HCT116 (cell line): ENCODE measurements at regions not wholly inside any gene's neighbourhood (a gene's known extent, or its start where the extent isn't known, plus 50 kb on each side); places are given as distances from the start of the nearest gene placed in this dataset.

ENCODE experiments used
- ATAC-seq: fragments of 200-7000 bp; cut with Tn5 transposase; 2 replicates; pipeline ENCODE4 v1.9.1; 2020; ENCODE audit warnings: mild to moderate bottlenecking, moderate library complexity
- BruUV-seq: library from RNA; stranded (reverse); fragments of 400-500 nt; replicated peaks from 2 replicates; lab custom pipeline; 2021; lab: Mats Ljungman, UMichigan
- CTCF ChIA-PET: fragments of 300-600 bp; sonication (Branson Sonifier 250); formaldehyde crosslinking; loops from one replicate; lab custom pipeline; 2021; ENCODE audit warnings: antibody characterized with exemption; lab: Charles Lee
- POLR2A ChIA-PET: fragments of 300-600, 350-600 bp; sonication (Branson Sonifier 250); formaldehyde crosslinking; loops from one replicate; lab custom pipeline; 2021; ENCODE audit warnings: antibody characterized with exemption; lab: Charles Lee
- RAD21 ChIA-PET, 2 experiments: fragments of 300-600 bp; sonication (Branson Sonifier 250); formaldehyde crosslinking; loops; one replicate each; lab custom pipeline; 2023; ENCODE audit warnings: low total read pairs in 2 of 2; ENCODE audit not compliant: uncharacterized antibody in 2 of 2, unreplicated experiment in 2 of 2, low non-redundant PET in 1 of 2; lab: Charles Lee
- DNase-seq: peaks from one replicate; pipeline ENCODE4 v3.0.0-alpha.2; 2010; ENCODE audit warnings: low read depth, low spot score
- H2AFZ ChIP-seq: fragments of 200-600 bp; shearing (Covaris generic), sonication (generic); 2 replicates; pipeline ENCODE4 v1.6.1; 2017; ENCODE audit warnings: low read depth, mixed run types, mixed read lengths, antibody characterized with exemption, low read length; ENCODE audit not compliant: poor library complexity, severe bottlenecking
- H3K27ac ChIP-seq: 2 replicates; pipeline ENCODE4 v1.5.1; 2012; ENCODE audit warnings: low read depth, low read length
- H3K27me3 ChIP-seq: fragments of 200-600 bp; sonication (generic); 2 replicates; pipeline ENCODE4 v1.6.1; 2016; ENCODE audit warnings: mixed run types, low read length, mixed read lengths; ENCODE audit not compliant: insufficient read depth
- H3K36me3 ChIP-seq, 2 experiments: fragments of 200-500 bp in 1 of 2; fragments of 200-600 bp in 1 of 2; sonication (Bioruptor generic) in 1 of 2; sonication (generic) in 1 of 2; 2 replicates each; pipeline versions ENCODE4 v1.5.1 to v1.6.1; 2014 to 2016; ENCODE audit warnings: low read length in 2 of 2, inconsistent platforms in 1 of 2, mixed read lengths in 1 of 2, mixed run types in 1 of 2; ENCODE audit not compliant: insufficient read depth in 2 of 2, control insufficient read depth in 1 of 2
- H3K4me1 ChIP-seq, 2 experiments: fragments of 200-600 bp in 1 of 2; sonication (generic) in 1 of 2; 2 replicates each; pipeline versions ENCODE4 v1.5.1 to v1.6.1; 2012 to 2017; ENCODE audit warnings: low read length in 2 of 2, inconsistent platforms in 1 of 2, mild to moderate bottlenecking in 1 of 2, mixed read lengths in 1 of 2, mixed run types in 1 of 2, moderate library complexity in 1 of 2; ENCODE audit not compliant: insufficient read depth in 2 of 2, control insufficient read depth in 1 of 2
- H3K4me2 ChIP-seq: fragments of 200-600 bp; sonication (generic); 2 replicates; pipeline ENCODE4 v1.6.1; 2017; ENCODE audit warnings: mixed run types, low read length, mixed read lengths
- H3K4me3 ChIP-seq, 2 experiments: fragments of 200-600 bp in 1 of 2; sonication (generic) in 1 of 2; replicated peaks in 1 of 2; 2 replicates each; pipeline ENCODE4 v1.5.1; 2011 to 2016; ENCODE audit warnings: low read length in 2 of 2, control low read depth in 1 of 2, low read depth in 1 of 2, mild to moderate bottlenecking in 1 of 2, mixed read lengths in 1 of 2, mixed run types in 1 of 2
- H3K79me2 ChIP-seq: fragments of 200-600 bp; sonication (generic); 2 replicates; pipeline ENCODE4 v1.6.1; 2017; ENCODE audit warnings: mild to moderate bottlenecking, mixed run types, low read length, moderate library complexity, mixed read lengths; ENCODE audit not compliant: insufficient read depth
- H3K9ac ChIP-seq: fragments of 200-600 bp; sonication (generic); 2 replicates; pipeline ENCODE4 v1.6.1; 2016; ENCODE audit warnings: low read length, mixed read lengths
- H3K9me2 ChIP-seq: fragments of 200-600 bp; sonication (generic), shearing (Covaris generic); 2 replicates; pipeline ENCODE4 v1.6.1; 2017; ENCODE audit warnings: mixed run types, mild to moderate bottlenecking, moderate library complexity; ENCODE audit not compliant: insufficient read depth
- H3K9me3 ChIP-seq, 2 experiments: fragments of 200-500 bp in 1 of 2; fragments of 200-600 bp in 1 of 2; sonication (Bioruptor generic) in 1 of 2; sonication (generic) in 1 of 2; 2 replicates each; pipeline ENCODE4 v1.6.1; 2014 to 2017; ENCODE audit warnings: low read length in 2 of 2, mixed read lengths in 2 of 2, inconsistent platforms in 1 of 2, low read depth in 1 of 2, mild to moderate bottlenecking in 1 of 2, mixed run types in 1 of 2, moderate library complexity in 1 of 2; ENCODE audit not compliant: control insufficient read depth in 1 of 2, insufficient read depth in 1 of 2
- H4K20me1 ChIP-seq: fragments of 200-600 bp; sonication (generic), shearing (Covaris generic); 2 replicates; pipeline ENCODE4 v1.6.1; 2017; ENCODE audit warnings: mixed run types, mild to moderate bottlenecking, moderate library complexity; ENCODE audit not compliant: insufficient read depth
- ATF3 ChIP-seq: IDR thresholded peaks from 2 replicates; pipeline ENCODE4 v1.6.1; 2012
- CBX3 ChIP-seq: IDR thresholded peaks from 2 replicates; pipeline ENCODE4 v1.6.1; 2012; ENCODE audit warnings: low read depth
- CEBPB ChIP-seq: IDR thresholded peaks from 2 replicates; pipeline ENCODE4 v1.6.1; 2012; ENCODE audit warnings: low read depth
- EGR1 ChIP-seq: IDR thresholded peaks from 2 replicates; pipeline ENCODE4 v1.6.1; 2012; ENCODE audit warnings: low read depth
- ELF1 ChIP-seq: IDR thresholded peaks from 2 replicates; pipeline ENCODE4 v1.6.1; 2012; ENCODE audit warnings: low read depth, borderline replicate concordance
- EZH2 ChIP-seq: fragments of 200-600 bp; sonication (generic); IDR thresholded peaks from 2 replicates; pipeline ENCODE4 v1.6.1; 2017; ENCODE audit warnings: antibody characterized with exemption, mixed run types
- FOSL1 ChIP-seq: IDR thresholded peaks from 2 replicates; pipeline ENCODE4 v1.6.1; 2012; ENCODE audit warnings: low read depth
- JUND ChIP-seq: IDR thresholded peaks from 2 replicates; pipeline ENCODE4 v1.6.1; 2012
- POLR2A ChIP-seq: IDR thresholded peaks from 2 replicates; pipeline ENCODE4 v1.7.0; 2011; ENCODE audit warnings: borderline replicate concordance; ENCODE audit not compliant: insufficient read depth, insufficient read length; ENCODE audit errors: extremely low read depth
- POLR2AphosphoS5 ChIP-seq: IDR thresholded peaks from 2 replicates; pipeline ENCODE4 v1.6.1; 2011; ENCODE audit warnings: mild to moderate bottlenecking, low read depth, low read length, moderate library complexity
- RAD21 ChIP-seq: IDR thresholded peaks from 2 replicates; pipeline ENCODE4 v1.6.1; 2012; ENCODE audit warnings: low read depth, mild to moderate bottlenecking
- SIN3A ChIP-seq: IDR thresholded peaks from 2 replicates; pipeline ENCODE4 v1.6.1; 2012; ENCODE audit warnings: low read depth
- SP1 ChIP-seq: IDR thresholded peaks from 2 replicates; pipeline ENCODE4 v1.6.1; 2012; ENCODE audit warnings: low read depth
- TCF7L2 ChIP-seq: IDR thresholded peaks from 2 replicates; pipeline ENCODE4 v1.7.0; 2011; ENCODE audit warnings: borderline replicate concordance, inconsistent platforms; ENCODE audit not compliant: insufficient read depth, insufficient read length; ENCODE audit errors: extremely low read depth
- YY1 ChIP-seq: IDR thresholded peaks from 2 replicates; pipeline ENCODE4 v1.6.1; 2011; ENCODE audit warnings: low read length, low read depth, moderate library complexity, mild to moderate bottlenecking; ENCODE audit not compliant: insufficient replicate concordance; ENCODE audit errors: extremely low read depth
- ZBTB33 ChIP-seq: IDR thresholded peaks from 2 replicates; pipeline ENCODE4 v1.6.1; 2011; ENCODE audit warnings: mild to moderate bottlenecking, low read length, moderate library complexity; ENCODE audit not compliant: insufficient replicate concordance; ENCODE audit errors: extremely low read depth
- ZNF274 ChIP-seq: fragments of 200-500 bp; sonication (Bioruptor generic); IDR thresholded peaks from 2 replicates; pipeline ENCODE4 v1.6.1; 2014; ENCODE audit warnings: mild to moderate bottlenecking, low read depth, low read length, inconsistent platforms
- intact Hi-C: fragments of 100-400 bp; cut with micrococcal nuclease; formaldehyde crosslinking; loops from 2 replicates; pipeline ENCODE4 v1.10.0; 2022

- no peak for ATAC-seq
- Histone ChIP-seq H3K36me3 (no peaks in the 10 kb centered on the region), H2AFZ (no peak overlapping the region), H3K27me3 (no peaks in the 10 kb centered on the region), H3K4me1 (peaks cover 7 to 14% of the 10 kb centered on the region in 2 experiments; a peak in 2 of 4 replicates), H3K9me2 (no peaks in the 10 kb centered on the region), H3K4me3 (no peak overlapping the region), H3K9ac (no peak overlapping the region), H3K27ac (no peak overlapping the region), H3K79me2 (0 out of 2 replicates have a peak, but pooled peaks cover under 1% of the 10 kb centered on the region), H4K20me1 (no peaks in the 10 kb centered on the region), H3K9me3 (no peaks in the 10 kb centered on the region), H3K4me2 (no peak overlapping the region)
- CTCF ChIA-PET: interaction anchor here (1.4 kb wide), 1 partner anchor 12 kb away, joined by 3 read pairs; no protein-coding TSS in a partner anchor
- TF ChIP-seq TCF7L2 (no peak), POLR2A (no peak), ATF3 (no peak), JUND (no peak), POLR2AphosphoS5 (no peak), ELF1 (no peak), SP1 (no peak), SIN3A (no peak), CBX3 (no peak), EZH2 (no peak), CEBPB (no peak)
- POLR2A ChIA-PET: no interaction called here
- BruUV-seq: no TSS peak
- intact Hi-C loops: no loop called here
- DNase-seq: no peak
- RAD21 ChIA-PET: no interaction called here
Measured at GRCh38 chr22:46041642-46042041, 64.7 kb upstream of the WNT7B start.

GRCh38 chr22:46042786-46043185, 65.8 kb upstream of the WNT7B start:
- no peak for DNase-seq
- no peak for ATAC-seq
- Histone ChIP-seq H2AFZ (no peak overlapping the region), H3K27me3 (no peaks in the 10 kb centered on the region), H3K36me3 (no peaks in the 10 kb centered on the region), H3K9me3 (no peaks in the 10 kb centered on the region), H3K4me2 (no peak overlapping the region), H4K20me1 (no peaks in the 10 kb centered on the region), H3K4me3 (no peak overlapping the region), H3K9ac (no peak overlapping the region), H3K79me2 (no peaks in the 10 kb centered on the region), H3K9me2 (no peaks in the 10 kb centered on the region), H3K4me1 (peaks cover 0 to 6% of the 10 kb centered on the region in 2 experiments; a peak in 1 of 4 replicates), H3K27ac (no peak overlapping the region)
- intact Hi-C loops: no loop called here
- no TSS peak for BruUV-seq
- ChIA-PET RAD21 (no interaction called here), POLR2A (no interaction called here), CTCF (no interaction called here)
- no peak for TF ChIP-seq EGR1
- TF ChIP-seq SIN3A: no peak
- TF ChIP-seq CEBPB: no peak
- TF ChIP-seq RAD21: no peak
- no peak for TF ChIP-seq JUND
- TF ChIP-seq FOSL1: no peak
- no peak for TF ChIP-seq ZNF274
- TF ChIP-seq ZBTB33: no peak
- no peak for TF ChIP-seq YY1
- TF ChIP-seq CBX3: no peak
- no peak for TF ChIP-seq SP1
